IMR-90 (cell line): ENCODE measurements at regions not wholly inside any gene's neighbourhood (a gene's known extent, or its start where the extent isn't known, plus 50 kb on each side); places are given as distances from the start of the nearest gene placed in this dataset.

Experiments
- ATAC-seq: fragments of 200-7000 bp; cut with Tn5 transposase; 2 replicates; pipeline ENCODE4 v1.9.1; 2020; ENCODE audit warnings: low read depth, mild to moderate bottlenecking, moderate library complexity
- BruUV-seq: library from RNA; stranded (reverse); fragments of 400-500 nt; replicated peaks from 2 replicates; lab custom pipeline; 2021; lab: Mats Ljungman, UMichigan
- CTCF ChIA-PET: fragments of 300-600 bp; formaldehyde crosslinking; extraction: SDS; loops from one replicate; lab custom pipeline; 2021; ENCODE audit warnings: antibody characterized with exemption; lab: Yijun Ruan, JAX
- POLR2A ChIA-PET: fragments of 300-600 bp; sonication (Branson Sonifier 250); formaldehyde crosslinking; loops from one replicate; lab custom pipeline; 2022; ENCODE audit warnings: antibody characterized with exemption; ENCODE audit not compliant: unreplicated experiment; lab: Charles Lee
- DNase-seq: peaks from one replicate; pipeline ENCODE4 v3.0.0; 2013
- H2AFZ ChIP-seq: replicated peaks from 2 replicates; pipeline ENCODE3; 2013; ENCODE audit warnings: low read length, mild to moderate bottlenecking; ENCODE audit not compliant: poor library complexity
- H2AK5ac ChIP-seq: 2 replicates; pipeline ENCODE4 v1.6.1; 2013; ENCODE audit warnings: low read depth, low read length, inconsistent platforms
- H2AK9ac ChIP-seq: replicated peaks from 2 replicates; pipeline ENCODE3; 2013; ENCODE audit warnings: mild to moderate bottlenecking, low read depth, low read length, moderate library complexity; ENCODE audit not compliant: poor library complexity
- H2BK120ac ChIP-seq: 2 replicates; pipeline ENCODE4 v1.6.1; 2013; ENCODE audit warnings: low read depth, low read length, inconsistent platforms
- H2BK15ac ChIP-seq: 3 replicates; pipeline ENCODE4 v1.6.1; 2013; ENCODE audit warnings: low read depth, low read length, inconsistent platforms
- H2BK20ac ChIP-seq: 2 replicates; pipeline ENCODE4 v1.6.1; 2013; ENCODE audit warnings: low read depth, mild to moderate bottlenecking, inconsistent platforms, low read length, moderate library complexity
- H2BK5ac ChIP-seq: 2 replicates; pipeline ENCODE4 v1.6.1; 2013; ENCODE audit warnings: mild to moderate bottlenecking, low read depth, low read length, inconsistent platforms; ENCODE audit not compliant: poor library complexity, severe bottlenecking
- H3K14ac ChIP-seq: replicated peaks from 2 replicates; pipeline ENCODE4 v1.6.1; 2013; ENCODE audit warnings: low read depth, low read length, inconsistent platforms
- H3K18ac ChIP-seq: 2 replicates; pipeline ENCODE4 v1.6.1; 2013; ENCODE audit warnings: low read depth, low read length, control low read depth
- H3K23ac ChIP-seq: 2 replicates; pipeline ENCODE4 v1.6.1; 2013; ENCODE audit warnings: low read depth, low read length, inconsistent platforms
- H3K27ac ChIP-seq: 2 replicates; pipeline ENCODE4 v1.5.1; 2013; ENCODE audit warnings: mild to moderate bottlenecking, control low read depth, low read length; ENCODE audit not compliant: insufficient read depth
- H3K27me3 ChIP-seq: 2 replicates; pipeline ENCODE4 v1.6.1; 2013; ENCODE audit warnings: low read length; ENCODE audit not compliant: control insufficient read depth, insufficient read depth
- H3K36me3 ChIP-seq: 2 replicates; pipeline ENCODE4 v1.6.1; 2013; ENCODE audit warnings: low read length, mixed read lengths; ENCODE audit not compliant: control insufficient read depth, insufficient read depth
- H3K4ac ChIP-seq: 2 replicates; pipeline ENCODE4 v1.6.1; 2013; ENCODE audit warnings: low read depth, low read length, inconsistent platforms
- H3K4me1 ChIP-seq: 2 replicates; pipeline ENCODE4 v1.6.1; 2013; ENCODE audit warnings: low read length, mixed read lengths; ENCODE audit not compliant: control insufficient read depth, insufficient read depth
- H3K4me2 ChIP-seq: 2 replicates; pipeline ENCODE4 v1.6.1; 2013; ENCODE audit warnings: low read depth, mild to moderate bottlenecking, control low read depth, low read length, moderate library complexity
- H3K4me3 ChIP-seq: 2 replicates; pipeline ENCODE4 v1.5.1; 2013; ENCODE audit warnings: low read depth, mild to moderate bottlenecking, control low read depth, low read length, moderate library complexity; ENCODE audit not compliant: insufficient read depth
- H3K56ac ChIP-seq: 2 replicates; pipeline ENCODE4 v1.6.1; 2013; ENCODE audit warnings: low read length, inconsistent platforms; ENCODE audit not compliant: insufficient read depth; ENCODE audit errors: extremely low read depth
- H3K79me1 ChIP-seq, 2 experiments: 2 replicates each; pipeline ENCODE4 v1.6.1; 2013; ENCODE audit warnings: low read length in 2 of 2, inconsistent platforms in 1 of 2, low read depth in 1 of 2
- H3K9ac ChIP-seq: 2 replicates; pipeline ENCODE4 v1.6.1; 2013; ENCODE audit warnings: low read depth, low read length, control low read depth
- H3K9me1 ChIP-seq: 2 replicates; pipeline ENCODE4 v1.6.1; 2013; ENCODE audit warnings: low read length, inconsistent platforms; ENCODE audit not compliant: insufficient read depth
- H3K9me3 ChIP-seq: 2 replicates; pipeline ENCODE4 v1.6.1; 2013; ENCODE audit warnings: low read length; ENCODE audit not compliant: control insufficient read depth, insufficient read depth
- H4K20me1 ChIP-seq: 2 replicates; pipeline ENCODE4 v1.6.1; 2013; ENCODE audit warnings: low read length, inconsistent platforms; ENCODE audit not compliant: insufficient read depth
- H4K5ac ChIP-seq: 2 replicates; pipeline ENCODE4 v1.6.1; 2013; ENCODE audit warnings: mild to moderate bottlenecking, low read depth, low read length, control low read depth
- H4K8ac ChIP-seq, 2 experiments: 2 replicates each; pipeline ENCODE4 v1.6.1; 2013; ENCODE audit warnings: low read depth in 2 of 2, low read length in 2 of 2, control low read depth in 1 of 2, inconsistent platforms in 1 of 2
- H4K91ac ChIP-seq: 2 replicates; pipeline ENCODE4 v1.6.1; 2013; ENCODE audit warnings: low read depth, low read length, inconsistent platforms; ENCODE audit not compliant: insufficient read depth
- BHLHE40 ChIP-seq: fragments of 150-350 bp; IDR thresholded peaks from 2 replicates; pipeline ENCODE4 v1.6.1; 2016; ENCODE audit warnings: mild to moderate bottlenecking, low read depth, low read length
- CEBPB ChIP-seq: IDR thresholded peaks from 2 replicates; pipeline ENCODE4 v1.6.1; 2012; ENCODE audit warnings: low read depth, low read length, improper control_type of control experiment
- CTCF ChIP-seq: conservative IDR thresholded peaks from 2 replicates; pipeline ENCODE4 v1.5.1; 2012; ENCODE audit warnings: mild to moderate bottlenecking, low read depth, low read length, improper control_type of control experiment
- FOS ChIP-seq: fragments of 150-350 bp; IDR thresholded peaks from 2 replicates; pipeline ENCODE4 v1.6.1; 2016; ENCODE audit warnings: low read depth, low read length
- POLR2A ChIP-seq: IDR thresholded peaks from 2 replicates; pipeline ENCODE4 v1.6.1; 2012; ENCODE audit warnings: mild to moderate bottlenecking, low read depth, low read length
- WGBS, 2 experiments: methylation state at CpG; one replicate each; pipeline versions ENCODE4 v1.1.5 to v1.1.7; 2013; ENCODE audit warnings: missing lambda C conversion rate in 2 of 2; ENCODE audit not compliant: insufficient read length in 1 of 2; ENCODE audit errors: extremely low coverage in 2 of 2; 5-methylcytosine and 5-hydroxymethylcytosine counted together
- dilution Hi-C: fragments of 300-500 bp; cut with HindIII; formaldehyde crosslinking; loops from one replicate; pipeline ENCODE4 v1.14.3; 2018; ENCODE audit warnings: low sequenced_read_pairs; ENCODE audit not compliant: unreplicated experiment
- in situ Hi-C: fragments of 300-500 bp; cut with MboI; formaldehyde crosslinking; loops from 3 replicates; pipeline ENCODE4 v1.14.3; 2019; ENCODE audit warnings: low sequenced_read_pairs, inconsistent platforms, mixed read lengths
- intact Hi-C: fragments of 100-400 bp; cut with micrococcal nuclease; formaldehyde crosslinking; loops from 2 replicates; pipeline ENCODE4 v1.10.0; 2022

- no peak overlapping the region for H2AFZ ChIP-seq
- WGBS, 2 experiments = no CpG with 5 or more reads among the region's 1 CpG
- no peaks in the 10 kb centered on the region for H3K9me3 ChIP-seq
- H3K4me1 ChIP-seq = peaks cover 5% of the 10 kb centered on the region
- DNase-seq = no peak
- in situ Hi-C loops = loop anchor here (25.0 kb wide), 1 partner anchor 506 kb away; no protein-coding TSS in a partner anchor
- TF ChIP-seq CTCF = no peak
- TF ChIP-seq FOS = no peak
- TF ChIP-seq CEBPB = no peak
- TF ChIP-seq POLR2A = no peak
- no peak for TF ChIP-seq BHLHE40
- dilution Hi-C loops = no loop called here
- H2AK5ac ChIP-seq = no peak overlapping the region
- no peak overlapping the region for H3K4me2 ChIP-seq
- no peak overlapping the region for H3K56ac ChIP-seq
- H4K8ac ChIP-seq = no peak overlapping the region
- H4K91ac ChIP-seq = no peak overlapping the region
- ChIA-PET POLR2A (interaction anchor here (0.5 kb wide), 1 partner anchor 199 kb away, joined by 3 read pairs; no protein-coding TSS in a partner anchor), CTCF (no interaction called here)
- intact Hi-C loops = no loop called here
- no peaks in the 10 kb centered on the region for H3K36me3 ChIP-seq
- no peak overlapping the region for H3K27ac ChIP-seq
- H3K4ac ChIP-seq = no peak overlapping the region
- no peak overlapping the region for H3K23ac ChIP-seq
- no peaks in the 10 kb centered on the region for H4K20me1 ChIP-seq
- ATAC-seq = no peak
- H3K9me1 ChIP-seq = peaks cover 3% of the 10 kb centered on the region; the same call in 1 of the 2 replicates
- H3K79me1 ChIP-seq = no peaks in the 10 kb centered on the region
- no peak overlapping the region for H2BK120ac ChIP-seq
- no TSS peak for BruUV-seq
- no peak overlapping the region for H3K9ac ChIP-seq
- no peak overlapping the region for H2BK5ac ChIP-seq
- H3K27me3 ChIP-seq = no peaks in the 10 kb centered on the region
- H2BK20ac ChIP-seq = no peak overlapping the region
- H2BK15ac ChIP-seq = no peak overlapping the region
- no peak overlapping the region for H4K5ac ChIP-seq
- H3K14ac ChIP-seq = no peak overlapping the region
- no peak overlapping the region for H3K18ac ChIP-seq
- H3K4me3 ChIP-seq = no peak overlapping the region
- H2AK9ac ChIP-seq = no peak overlapping the region
Measured at GRCh38 chr3:117543521-117543920, 833.9 kb downstream of the TUSC7 start.
